Large intestine (tissue), 3 donors: ENCODE measurements at regions not wholly inside any gene's neighbourhood (a gene's known extent, or its start where the extent isn't known, plus 50 kb on each side); places are given as distances from the start of the nearest gene placed in this dataset.

Source experiments
- DNase-seq, 2 donors: peaks; one replicate each; pipeline versions ENCODE4 v3.0.0 to v3.0.0-alpha.2; 2013
- H3K27ac ChIP-seq: one replicate; pipeline ENCODE4 v1.5.1; 2013; ENCODE audit warnings: low read length
- H3K27me3 ChIP-seq: 2 replicates; pipeline ENCODE4 v1.6.1; 2013; ENCODE audit warnings: low read length; ENCODE audit not compliant: control insufficient read depth, insufficient read depth
- H3K36me3 ChIP-seq: 2 replicates; pipeline ENCODE4 v1.6.1; 2013; ENCODE audit warnings: low read length; ENCODE audit not compliant: control insufficient read depth, insufficient read depth
- H3K4me1 ChIP-seq: one replicate; pipeline ENCODE4 v1.6.1; 2013; ENCODE audit warnings: low read length; ENCODE audit not compliant: control insufficient read depth, insufficient read depth
- H3K4me3 ChIP-seq: one replicate; pipeline ENCODE4 v1.5.1; 2013; ENCODE audit warnings: low read length
- H3K9me3 ChIP-seq: one replicate; pipeline ENCODE4 v1.6.1; 2013; ENCODE audit warnings: mild to moderate bottlenecking, low read depth, low read length, moderate library complexity; ENCODE audit not compliant: control insufficient read depth
- WGBS: methylation state at CpG from one replicate; pipeline ENCODE4 v1.1.5; 2013; ENCODE audit warnings: low lambda C conversion rate; ENCODE audit not compliant: insufficient coverage; 5-methylcytosine and 5-hydroxymethylcytosine counted together

GRCh38 chr2:49222975-49223528 is 68.7 kb upstream of the FSHR start:
- H3K9me3 ChIP-seq = no peaks in the 10 kb centered on the region
- H3K27ac ChIP-seq = no peak overlapping the region
- no peaks in the 10 kb centered on the region for H3K27me3 ChIP-seq
- 77% methylated on average over 2 of the region's 3 CpGs for WGBS
- DNase-seq = no peak
- H3K36me3 ChIP-seq = no peaks in the 10 kb centered on the region
- no peaks in the 10 kb centered on the region for H3K4me1 ChIP-seq
- H3K4me3 ChIP-seq = no peak overlapping the region

GRCh38 chr2:49219741-49220140 is 65.4 kb upstream of the FSHR start:
- Histone ChIP-seq H3K36me3 (no peaks in the 10 kb centered on the region), H3K4me3 (no peak overlapping the region), H3K4me1 (no peaks in the 10 kb centered on the region), H3K9me3 (no peaks in the 10 kb centered on the region), H3K27ac (no peak overlapping the region), H3K27me3 (no peaks in the 10 kb centered on the region)
- DNase-seq = no peak
- WGBS = no CpG with 5 or more reads among the region's 1 CpG

- WGBS = no CpG with 5 or more reads among the region's 10 CpGs
Measured at GRCh38 chr2:49210191-49210590, 55.9 kb upstream of the FSHR start.

GRCh38 chr2:49207204-49207603 is 52.9 kb upstream of the FSHR start:
- WGBS = 40% methylated on average over 1 of the region's 3 CpGs
- Histone ChIP-seq H3K4me3 (no peak overlapping the region), H3K36me3 (no peaks in the 10 kb centered on the region), H3K9me3 (no peaks in the 10 kb centered on the region), H3K27ac (no peak overlapping the region), H3K27me3 (no peaks in the 10 kb centered on the region), H3K4me1 (no peaks in the 10 kb centered on the region)
- DNase-seq = no peak

More at GRCh38 chr2:49210191-49210590, 55.9 kb upstream of the FSHR start:
- no peak overlapping the region for H3K4me3 ChIP-seq
- DNase-seq = no peak
- no peak overlapping the region for H3K27ac ChIP-seq
- H3K27me3 ChIP-seq = no peaks in the 10 kb centered on the region
- no peaks in the 10 kb centered on the region for H3K4me1 ChIP-seq
- no peaks in the 10 kb centered on the region for H3K9me3 ChIP-seq
- H3K36me3 ChIP-seq = no peaks in the 10 kb centered on the region
